ENCODE measurements at regions not wholly inside any gene's neighbourhood (a gene's known extent, or its start where the extent isn't known, plus 50 kb on each side); places are given as distances from the start of the nearest gene placed in this dataset.

DNA sequence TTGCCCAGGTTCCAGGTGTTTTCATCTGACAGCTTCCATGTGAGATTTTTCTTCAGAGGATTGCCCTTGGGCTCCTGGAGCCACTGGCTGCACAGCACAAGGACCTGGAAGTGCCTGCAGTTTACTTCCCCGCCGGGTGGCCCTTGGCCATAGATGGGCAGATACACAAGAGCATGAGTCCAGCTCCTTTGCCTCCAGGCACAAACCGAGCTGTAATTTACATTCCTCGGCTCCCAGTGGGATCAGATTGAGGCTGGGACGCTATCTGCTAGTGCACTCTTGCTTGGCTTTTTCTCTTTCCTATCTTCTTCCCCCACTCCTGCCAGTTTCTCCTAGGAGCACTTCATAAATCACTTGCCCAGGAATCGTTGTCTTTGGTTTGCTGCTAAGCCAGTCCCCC, 85.4 kb upstream of the RALY start:
- DNase-seq (ENCODE audit: low spot score), result no peak
- in situ Hi-C loops (cut with MboI; ENCODE audit: low sequenced_read_pairs, unreplicated experiment), result no loop called here
- TF ChIP-seq, protein P1, sequence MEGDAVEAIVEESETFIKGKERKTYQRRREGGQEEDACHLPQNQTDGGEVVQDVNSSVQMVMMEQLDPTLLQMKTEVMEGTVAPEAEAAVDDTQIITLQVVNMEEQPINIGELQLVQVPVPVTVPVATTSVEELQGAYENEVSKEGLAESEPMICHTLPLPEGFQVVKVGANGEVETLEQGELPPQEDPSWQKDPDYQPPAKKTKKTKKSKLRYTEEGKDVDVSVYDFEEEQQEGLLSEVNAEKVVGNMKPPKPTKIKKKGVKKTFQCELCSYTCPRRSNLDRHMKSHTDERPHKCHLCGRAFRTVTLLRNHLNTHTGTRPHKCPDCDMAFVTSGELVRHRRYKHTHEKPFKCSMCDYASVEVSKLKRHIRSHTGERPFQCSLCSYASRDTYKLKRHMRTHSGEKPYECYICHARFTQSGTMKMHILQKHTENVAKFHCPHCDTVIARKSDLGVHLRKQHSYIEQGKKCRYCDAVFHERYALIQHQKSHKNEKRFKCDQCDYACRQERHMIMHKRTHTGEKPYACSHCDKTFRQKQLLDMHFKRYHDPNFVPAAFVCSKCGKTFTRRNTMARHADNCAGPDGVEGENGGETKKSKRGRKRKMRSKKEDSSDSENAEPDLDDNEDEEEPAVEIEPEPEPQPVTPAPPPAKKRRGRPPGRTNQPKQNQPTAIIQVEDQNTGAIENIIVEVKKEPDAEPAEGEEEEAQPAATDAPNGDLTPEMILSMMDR (IDR thresholded peaks at IDR 0.05; ENCODE audit: borderline replicate concordance, control extremely low read depth, extremely low read depth, insufficient read depth, missing control alignments), result no peak

DNA sequence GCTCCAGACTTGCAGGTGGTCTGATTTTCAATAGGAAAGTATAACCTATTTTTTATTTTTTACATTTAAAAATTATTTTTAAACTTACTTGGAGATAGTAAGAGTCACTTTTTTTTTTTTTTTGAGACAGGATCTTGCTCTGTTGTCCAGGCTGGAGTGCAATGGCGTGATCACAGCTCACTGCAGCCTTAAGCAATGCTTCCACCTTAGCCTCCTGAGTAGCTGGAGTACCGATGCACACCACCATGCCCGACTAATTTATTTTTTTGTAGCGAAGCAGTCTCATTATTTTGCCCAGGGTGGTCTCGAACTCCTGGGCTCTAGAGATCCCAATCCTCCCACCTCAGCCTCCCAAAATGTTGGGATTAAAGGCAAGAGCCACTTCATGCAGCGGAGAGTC, 84.8 kb upstream of the RALY start:
- TF ChIP-seq, protein P1 (IDR thresholded peaks at IDR 0.05; ENCODE audit: borderline replicate concordance, control extremely low read depth, extremely low read depth, insufficient read depth, missing control alignments), result no peak
- DNase-seq (ENCODE audit: low spot score), result no peak
- in situ Hi-C loops (cut with MboI; ENCODE audit: low sequenced_read_pairs, unreplicated experiment), result no loop called here

DNA sequence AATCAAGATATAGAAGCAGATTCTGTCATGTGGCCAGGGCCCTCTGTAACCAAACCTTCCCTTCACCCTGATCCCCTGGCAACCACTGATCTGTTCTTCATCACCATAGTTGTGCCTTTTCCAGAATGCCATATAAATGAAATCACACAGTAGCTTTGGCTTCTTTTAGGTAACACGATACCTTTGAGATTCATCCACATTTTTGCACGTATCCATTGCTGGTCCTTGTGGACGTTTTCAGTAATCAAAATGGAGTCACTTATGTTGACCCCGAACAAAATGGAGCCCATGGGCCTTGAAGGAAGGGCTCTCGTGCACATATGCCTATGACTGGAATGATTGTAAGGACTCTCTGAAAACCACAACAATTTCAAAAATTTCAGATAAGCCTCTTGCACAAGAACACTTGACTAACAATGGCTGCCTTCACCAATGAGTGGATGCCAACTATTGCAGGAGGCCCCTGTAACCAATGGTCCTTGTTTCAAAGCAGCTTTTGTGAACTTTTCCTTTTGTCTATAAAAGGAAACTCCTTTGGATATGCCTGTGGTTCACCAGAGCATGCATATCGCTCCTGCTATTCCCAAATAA, 84.3 kb upstream of the RALY start:
- TF ChIP-seq, protein P1 (IDR thresholded peaks at IDR 0.05; ENCODE audit: borderline replicate concordance, control extremely low read depth, extremely low read depth, insufficient read depth, missing control alignments), result no peak
- no peak for DNase-seq (ENCODE audit: low spot score)
- in situ Hi-C loops (cut with MboI; ENCODE audit: low sequenced_read_pairs, unreplicated experiment), result no loop called here

DNA sequence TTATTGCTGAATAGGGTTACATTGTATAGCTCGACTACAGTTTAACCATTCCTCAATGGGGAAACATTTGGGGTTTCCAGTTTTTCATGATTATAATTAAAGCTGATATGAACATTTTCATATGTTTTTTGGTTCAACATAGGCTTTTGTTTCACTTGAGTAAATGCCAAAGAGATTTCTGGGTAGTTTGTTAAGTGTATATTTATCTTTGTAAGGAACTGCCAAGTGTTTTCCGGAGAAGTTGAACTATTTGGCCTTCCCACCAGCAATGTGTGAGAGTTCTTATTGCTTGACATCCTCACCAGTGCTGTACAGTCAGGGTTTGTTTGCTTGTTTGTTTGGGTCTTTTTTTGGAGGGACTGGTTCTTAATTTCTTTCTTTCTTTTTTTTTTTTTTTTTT, 83.7 kb upstream of the RALY start:
- TF ChIP-seq, protein P1 (IDR thresholded peaks at IDR 0.05; ENCODE audit: borderline replicate concordance, control extremely low read depth, extremely low read depth, insufficient read depth, missing control alignments), result no peak
- no peak for DNase-seq (ENCODE audit: low spot score)
- in situ Hi-C loops (cut with MboI; ENCODE audit: low sequenced_read_pairs, unreplicated experiment), result no loop called here

DNA sequence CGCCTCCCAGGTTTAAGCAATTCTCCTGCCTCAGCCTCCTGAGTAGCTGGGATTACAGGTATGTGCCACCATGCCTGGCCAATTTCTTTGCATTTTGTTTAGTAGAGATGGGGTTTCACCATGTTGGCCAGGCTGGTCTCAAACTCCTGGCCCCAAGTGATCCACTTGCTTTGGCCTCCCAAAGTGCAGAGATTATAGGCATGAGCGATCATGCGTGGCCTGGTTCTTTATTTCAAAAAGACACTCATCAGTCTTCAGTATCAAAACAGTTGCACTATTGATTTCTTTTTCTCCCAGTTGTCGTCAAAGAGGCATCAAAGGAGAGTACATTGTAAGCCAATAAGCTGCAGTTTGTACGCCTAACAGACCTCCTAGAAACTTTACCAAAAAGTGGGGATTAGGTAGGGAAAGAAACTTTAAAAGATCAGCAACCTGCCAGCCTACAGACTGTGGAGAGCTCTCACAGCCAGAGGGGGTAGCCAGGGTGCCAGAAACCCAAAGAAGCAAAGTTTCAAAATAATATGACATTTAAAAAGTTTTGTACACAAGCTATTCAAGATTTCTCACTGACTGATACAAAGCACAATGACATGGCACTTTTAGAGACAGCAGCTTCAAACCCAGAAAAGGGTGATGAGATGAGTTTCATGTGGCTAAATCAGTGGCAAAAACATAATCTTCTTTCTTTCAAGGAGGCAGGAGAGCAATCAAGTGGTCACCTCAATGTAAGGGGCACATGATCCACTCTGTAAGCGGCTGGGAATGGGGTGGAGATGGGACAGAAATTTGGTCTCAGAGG, 83.0 kb upstream of the RALY start:
- TF ChIP-seq, protein P1 (IDR thresholded peaks at IDR 0.05; ENCODE audit: borderline replicate concordance, control extremely low read depth, extremely low read depth, insufficient read depth, missing control alignments), result no peak
- DNase-seq (ENCODE audit: low spot score), result no peak
- in situ Hi-C loops (cut with MboI; ENCODE audit: low sequenced_read_pairs, unreplicated experiment), result no loop called here

DNA sequence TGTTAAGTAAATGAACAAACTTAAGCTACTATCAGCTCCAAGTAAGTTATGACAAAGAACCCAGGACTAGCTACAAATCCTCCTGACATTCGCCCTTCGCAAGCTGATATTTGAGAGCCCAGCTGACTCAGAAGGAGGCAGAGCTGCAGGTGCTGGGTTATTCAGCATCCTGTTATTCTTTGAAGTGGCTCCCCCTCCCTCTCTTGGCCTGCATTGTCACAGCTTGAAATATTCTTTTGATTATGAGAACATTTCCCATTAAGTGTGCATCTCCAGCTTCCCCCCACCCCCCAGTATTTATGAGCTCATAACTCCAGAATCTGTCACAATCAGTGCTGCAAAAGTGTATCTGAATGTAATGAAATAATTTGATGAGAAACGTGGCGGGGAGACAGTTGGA, 78.8 kb upstream of the RALY start:
- TF ChIP-seq, protein P1 (IDR thresholded peaks at IDR 0.05; ENCODE audit: borderline replicate concordance, control extremely low read depth, extremely low read depth, insufficient read depth, missing control alignments), result no peak
- in situ Hi-C loops (cut with MboI; ENCODE audit: low sequenced_read_pairs, unreplicated experiment), result no loop called here
- DNase-seq (ENCODE audit: low spot score), result peak; percentile 37

Data from GM13976 (cell line).